ENCODE measurements at regions not wholly inside any gene's neighbourhood (a gene's known extent, or its start where the extent isn't known, plus 50 kb on each side); places are given as distances from the start of the nearest gene placed in this dataset.
"Not testable (repeated sequence)": the region's sequence is repeated elsewhere in the genome, so short reads cannot be mapped to it uniquely, and the experiment has no call there.

- DNase-seq, result no peak
Observed at GRCh38 chr3:135560847-135561246, 404.7 kb upstream of the PPP2R3A start.

GRCh38 chr3:135564696-135565095 lies 400.8 kb upstream of the PPP2R3A start:
- no peak for DNase-seq

- DNase-seq, result no peak
Observed at GRCh38 chr3:135565546-135565945, 400.0 kb upstream of the PPP2R3A start.

- no peak for DNase-seq
Observed at GRCh38 chr3:135567223-135567622, 398.3 kb upstream of the PPP2R3A start.

- no peak for DNase-seq
Observed at GRCh38 chr3:135576751-135577150, 388.8 kb upstream of the PPP2R3A start.

GRCh38 chr3:135581806-135582205 lies 383.7 kb upstream of the PPP2R3A start:
- DNase-seq, result no peak

GRCh38 chr3:135582800-135583199 lies 382.7 kb upstream of the PPP2R3A start:
- no peak for DNase-seq

GRCh38 chr3:135596563-135596962 lies 369.0 kb upstream of the PPP2R3A start:
- DNase-seq, result no peak

- DNase-seq, result no peak
Observed at GRCh38 chr3:135597855-135598254, 367.7 kb upstream of the PPP2R3A start.

- DNase-seq, result no peak
Observed at GRCh38 chr3:135598597-135598996, 366.9 kb upstream of the PPP2R3A start.

GRCh38 chr3:135604512-135604911 lies 361.0 kb upstream of the PPP2R3A start:
- not testable (repeated sequence) for DNase-seq

- no peak for DNase-seq
Observed at GRCh38 chr3:135618123-135618522, 347.4 kb upstream of the PPP2R3A start.

- DNase-seq, result no peak
Observed at GRCh38 chr3:135621184-135621920, 344.2 kb upstream of the PPP2R3A start.

GRCh38 chr3:135622215-135622614 lies 343.3 kb upstream of the PPP2R3A start:
- no peak for DNase-seq

- no peak for DNase-seq
Observed at GRCh38 chr3:135622656-135623055, 342.9 kb upstream of the PPP2R3A start.

GRCh38 chr3:135623558-135623957 lies 342.0 kb upstream of the PPP2R3A start:
- DNase-seq, result no peak

GRCh38 chr3:135627057-135627456 lies 338.5 kb upstream of the PPP2R3A start:
- no peak for DNase-seq

GRCh38 chr3:135629701-135630408 lies 335.7 kb upstream of the PPP2R3A start:
- no peak for DNase-seq

- no peak for DNase-seq
Observed at GRCh38 chr3:135632556-135633065, 332.9 kb upstream of the PPP2R3A start.

- DNase-seq, result no peak
Observed at GRCh38 chr3:135633078-135633477, 332.4 kb upstream of the PPP2R3A start.

- DNase-seq, result no peak
Observed at GRCh38 chr3:135636596-135636995, 328.9 kb upstream of the PPP2R3A start.

GRCh38 chr3:135637013-135637412 lies 328.5 kb upstream of the PPP2R3A start:
- no peak for DNase-seq

GRCh38 chr3:135641761-135642160 lies 323.8 kb upstream of the PPP2R3A start:
- DNase-seq, result no peak

GRCh38 chr3:135645541-135645940 lies 320.0 kb upstream of the PPP2R3A start:
- no peak for DNase-seq
